Epithelial cell of esophagus (primary cell): ENCODE measurements at regions not wholly inside any gene's neighbourhood (a gene's known extent, or its start where the extent isn't known, plus 50 kb on each side); places are given as distances from the start of the nearest gene placed in this dataset.

Experiments
- DNase-seq: peaks from one replicate; pipeline ENCODE4 v3.0.0; 2010; ENCODE audit warnings: low read depth
- H3K4me3 ChIP-seq: 2 replicates; pipeline ENCODE4 v1.5.1; 2011; ENCODE audit warnings: mild to moderate bottlenecking, low read length, control low read depth
- TF ChIP-seq, protein P1 (sequence below): IDR thresholded peaks from 2 replicates; pipeline ENCODE4 v1.5.1; 2011; ENCODE audit warnings: low read depth, mild to moderate bottlenecking, low read length, control low read depth, inconsistent platforms; ENCODE audit not compliant: insufficient read depth; ENCODE audit errors: missing control alignments

DNA sequence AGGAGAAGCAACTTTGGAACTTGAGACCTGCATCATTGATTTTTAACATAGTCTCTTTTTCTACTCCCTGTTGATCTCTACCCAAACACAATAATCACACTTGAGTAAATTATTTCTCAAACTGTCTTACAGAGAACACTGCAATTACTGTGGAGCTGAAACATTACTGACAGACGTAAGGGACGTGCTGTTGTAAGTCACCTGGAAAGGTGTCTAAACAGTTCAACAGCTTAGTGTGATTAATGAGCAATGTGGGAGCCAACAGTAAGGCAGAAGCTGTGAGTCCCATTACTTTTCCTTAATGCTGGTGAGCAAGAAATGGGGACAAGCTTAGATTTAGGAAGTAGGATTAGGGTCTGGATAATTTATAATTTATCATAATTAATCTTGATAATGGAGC is 265.7 kb downstream of the DLEU7 start:
- no peak overlapping the region for H3K4me3 ChIP-seq
- DNase-seq: no peak
- TF ChIP-seq, protein P1, sequence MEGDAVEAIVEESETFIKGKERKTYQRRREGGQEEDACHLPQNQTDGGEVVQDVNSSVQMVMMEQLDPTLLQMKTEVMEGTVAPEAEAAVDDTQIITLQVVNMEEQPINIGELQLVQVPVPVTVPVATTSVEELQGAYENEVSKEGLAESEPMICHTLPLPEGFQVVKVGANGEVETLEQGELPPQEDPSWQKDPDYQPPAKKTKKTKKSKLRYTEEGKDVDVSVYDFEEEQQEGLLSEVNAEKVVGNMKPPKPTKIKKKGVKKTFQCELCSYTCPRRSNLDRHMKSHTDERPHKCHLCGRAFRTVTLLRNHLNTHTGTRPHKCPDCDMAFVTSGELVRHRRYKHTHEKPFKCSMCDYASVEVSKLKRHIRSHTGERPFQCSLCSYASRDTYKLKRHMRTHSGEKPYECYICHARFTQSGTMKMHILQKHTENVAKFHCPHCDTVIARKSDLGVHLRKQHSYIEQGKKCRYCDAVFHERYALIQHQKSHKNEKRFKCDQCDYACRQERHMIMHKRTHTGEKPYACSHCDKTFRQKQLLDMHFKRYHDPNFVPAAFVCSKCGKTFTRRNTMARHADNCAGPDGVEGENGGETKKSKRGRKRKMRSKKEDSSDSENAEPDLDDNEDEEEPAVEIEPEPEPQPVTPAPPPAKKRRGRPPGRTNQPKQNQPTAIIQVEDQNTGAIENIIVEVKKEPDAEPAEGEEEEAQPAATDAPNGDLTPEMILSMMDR: no peak

DNA sequence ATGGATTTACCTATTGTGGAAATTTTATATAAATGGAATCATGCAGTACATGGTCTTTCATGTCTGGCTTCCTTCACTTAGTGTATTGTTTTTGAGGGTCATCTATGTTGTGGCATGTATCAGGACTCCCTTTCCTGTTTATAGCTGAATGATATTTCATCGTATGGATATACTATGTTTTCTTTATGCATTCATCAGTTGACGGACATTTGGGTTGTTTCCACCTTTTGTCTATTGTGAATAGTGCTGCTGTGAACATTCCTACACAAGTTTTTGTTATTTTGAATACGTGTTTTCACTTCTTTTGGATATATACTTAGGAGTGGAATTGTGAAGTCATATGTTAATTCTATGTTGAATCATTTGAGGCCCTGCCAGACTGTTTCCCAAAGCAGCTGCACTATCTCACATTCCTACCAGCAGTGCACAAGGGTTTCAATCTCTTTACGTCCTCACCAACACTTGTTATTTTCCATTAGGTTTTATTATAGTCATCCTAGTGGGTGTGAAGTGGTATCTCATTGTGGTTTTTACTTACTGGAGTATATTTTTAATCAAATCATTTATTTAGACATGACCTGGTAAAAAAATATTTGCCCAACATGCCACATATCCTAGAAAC is 262.7 kb downstream of the DLEU7 start:
- peak; percentile 21 for DNase-seq
- TF ChIP-seq, protein P1: peak; percentile 21
- no peak overlapping the region for H3K4me3 ChIP-seq

DNA sequence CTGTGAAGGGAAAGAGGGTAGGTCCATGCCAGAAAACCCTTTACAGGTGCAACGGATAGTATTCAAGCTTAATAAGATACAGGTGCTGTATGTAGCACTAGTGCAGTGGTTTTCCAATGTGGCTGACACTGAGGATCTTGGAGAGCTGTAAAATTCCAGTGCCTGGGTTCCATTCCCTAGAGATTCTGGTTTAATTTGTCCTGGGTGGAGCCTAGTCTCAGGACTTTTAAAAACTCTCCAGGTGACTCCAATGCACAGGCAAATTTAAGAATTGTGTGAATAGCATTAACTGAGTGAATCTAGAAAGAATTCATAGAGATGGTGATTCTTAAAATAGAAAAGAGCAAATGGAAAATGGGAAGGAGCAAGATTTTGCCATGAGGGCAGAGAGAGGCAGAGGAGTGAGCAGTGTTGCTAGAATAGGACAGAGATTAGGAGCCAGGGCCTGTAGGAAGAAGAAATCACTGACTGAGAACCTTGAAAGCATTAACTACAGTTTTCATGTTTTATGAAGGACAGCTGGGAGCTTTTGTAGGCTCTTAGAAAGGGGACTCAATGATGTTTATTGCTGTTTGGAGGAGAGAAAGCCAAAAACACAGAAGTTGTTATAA is 261.8 kb downstream of the DLEU7 start:
- TF ChIP-seq, protein P1: no peak
- no peak overlapping the region for H3K4me3 ChIP-seq
- DNase-seq: no peak

DNA sequence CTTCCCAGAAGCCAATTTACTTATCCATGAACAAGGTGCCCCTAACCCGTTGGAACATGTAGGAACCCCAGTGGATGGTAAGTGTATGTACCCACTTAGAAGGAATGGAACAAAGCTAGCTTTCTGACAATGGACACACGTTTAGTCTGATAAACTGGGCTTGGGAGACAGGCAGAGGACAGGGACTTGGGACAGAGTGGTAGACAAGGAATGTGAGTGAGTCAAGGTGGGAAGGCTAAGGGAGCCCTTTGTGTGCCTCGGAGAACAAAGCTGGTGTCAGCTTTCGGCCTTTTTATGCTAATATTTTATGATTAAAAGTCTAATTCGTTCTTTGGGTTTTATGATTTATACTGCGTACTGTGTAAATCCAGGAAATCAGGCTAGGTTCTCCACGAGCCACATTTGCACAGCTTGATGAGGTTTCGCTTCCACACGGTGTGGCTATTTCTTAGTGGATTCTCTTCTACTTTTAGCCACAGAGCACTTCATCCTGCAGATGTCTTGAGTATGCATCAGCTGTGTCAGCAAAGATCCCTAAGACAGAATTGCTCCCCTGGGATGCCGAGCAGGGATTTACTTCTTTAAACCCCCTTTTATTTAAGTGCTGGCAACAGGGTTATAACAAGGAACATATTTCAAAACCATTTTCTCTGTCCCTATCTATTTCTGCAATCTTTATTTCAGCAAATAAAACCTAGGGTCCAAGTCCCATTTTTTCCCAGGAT is 258.5 kb downstream of the DLEU7 start:
- no peak overlapping the region for H3K4me3 ChIP-seq
- TF ChIP-seq, protein P1: no peak
- no peak for DNase-seq

DNA sequence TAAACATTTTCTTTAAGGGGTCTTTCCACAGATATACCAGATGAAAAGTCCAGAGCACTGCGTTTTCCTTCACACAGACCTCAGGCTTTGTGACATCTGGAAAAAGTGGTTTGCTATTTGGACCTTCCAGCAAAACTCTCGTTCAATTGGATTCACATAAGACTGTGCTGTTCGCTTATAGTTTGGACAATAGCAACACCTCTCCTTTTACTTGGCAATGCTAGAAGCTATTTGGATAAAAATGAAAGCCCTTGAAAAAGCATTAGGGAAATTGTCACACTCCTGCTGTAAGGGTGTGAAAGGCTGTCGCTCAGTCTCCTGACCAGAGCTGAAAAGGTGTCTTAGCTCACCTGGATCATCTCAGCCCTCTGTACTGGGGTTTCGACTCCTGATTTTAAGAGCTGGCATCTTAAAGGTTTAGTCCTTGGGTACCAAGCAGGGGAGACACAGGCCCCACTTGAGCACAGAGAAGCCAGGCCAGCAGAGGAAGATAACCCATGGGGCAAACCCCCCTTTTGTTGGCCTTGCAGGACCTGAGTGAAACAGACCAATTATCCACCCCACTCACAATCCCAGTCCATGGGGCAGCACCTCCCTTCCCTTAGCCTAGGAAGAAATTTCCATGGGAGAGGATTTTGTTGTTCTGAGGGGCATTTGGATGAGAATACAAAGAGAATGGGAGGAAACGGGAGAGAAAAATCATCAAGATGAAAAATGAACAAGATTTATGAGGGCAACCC is 257.6 kb downstream of the DLEU7 start:
- TF ChIP-seq, protein P1: no peak
- no peak for DNase-seq
- H3K4me3 ChIP-seq: no peak overlapping the region

DNA sequence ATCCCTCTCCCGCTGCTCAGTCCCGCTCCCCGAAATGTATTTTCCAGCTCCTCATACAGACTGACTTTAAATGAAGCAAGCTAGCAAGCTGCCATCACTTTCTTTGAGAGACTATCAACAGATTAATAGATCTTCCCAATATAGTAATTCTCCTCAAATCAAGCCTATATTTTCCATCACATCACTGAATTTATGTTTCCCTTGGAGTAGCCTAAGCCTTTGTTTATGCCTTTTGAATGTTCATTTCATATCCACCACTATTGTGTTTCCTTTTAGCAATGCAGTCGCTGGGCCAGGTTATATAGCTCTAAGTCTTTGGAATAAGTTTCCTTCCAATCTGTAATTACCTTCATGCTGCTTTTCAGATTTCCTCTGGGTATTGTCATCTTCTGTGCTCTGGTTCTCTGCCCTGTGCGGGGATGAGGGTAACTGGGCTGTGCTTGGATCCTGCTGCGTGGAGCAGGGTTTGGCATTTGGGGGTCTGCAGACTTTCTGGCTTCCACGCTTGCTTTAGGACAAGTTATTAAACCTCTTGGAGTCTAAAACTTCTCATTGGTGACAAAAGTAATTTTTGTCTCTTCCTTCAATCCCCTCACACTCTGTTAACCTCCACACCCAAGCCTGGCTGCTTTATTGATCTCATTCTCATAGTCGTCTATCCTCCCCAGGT is 256.9 kb downstream of the DLEU7 start:
- TF ChIP-seq, protein P1: no peak
- no peak for DNase-seq
- H3K4me3 ChIP-seq: no peak overlapping the region
